Mucosa of descending colon (tissue), 3 donors: ENCODE measurements at regions not wholly inside any gene's neighbourhood (a gene's known extent, or its start where the extent isn't known, plus 50 kb on each side); places are given as distances from the start of the nearest gene placed in this dataset.

Experiments
- ATAC-seq: fragments of 200-7000 bp; cut with Tn5 transposase; one replicate; pipeline ENCODE4 v1.9.1; 2020; ENCODE audit warnings: mild to moderate bottlenecking, moderate library complexity
- DNase-seq, 3 donors: peaks; one replicate each; pipeline ENCODE4 v3.0.0-alpha.2; 2020
- H3K36me3 ChIP-seq: fragments of 200-600 bp; one replicate; pipeline ENCODE4 v1.8.0; 2021; ENCODE audit warnings: low read depth, mild to moderate bottlenecking
- H3K4me1 ChIP-seq: fragments of 200-600 bp; one replicate; pipeline ENCODE4 v1.8.0; 2021; ENCODE audit warnings: low read depth, mild to moderate bottlenecking
- H3K4me3 ChIP-seq: fragments of 200-600 bp; one replicate; pipeline ENCODE4 v1.8.0; 2021; ENCODE audit warnings: mild to moderate bottlenecking
- H3K9me3 ChIP-seq: fragments of 200-600 bp; one replicate; pipeline ENCODE4 v1.8.0; 2021; ENCODE audit warnings: mild to moderate bottlenecking
- CTCF ChIP-seq: fragments of 200-600 bp; IDR thresholded peaks from one replicate; pipeline ENCODE4 v1.8.0; 2022; ENCODE audit warnings: antibody characterized with exemption, mild to moderate bottlenecking
- intact Hi-C, 2 donors: fragments of 100-400 bp; cut with DNase I in 1 of 2; cut with micrococcal nuclease in 1 of 2; formaldehyde crosslinking; loops; one replicate each; pipeline versions ENCODE4 v1.11.0 to v1.11.1; 2022; cut with DNase I, micrococcal nuclease
- donor health status: DM: no; HTN: no; CAD: no; lungs with moderate emphysema.
- donor health status: DM: no; HTN: no; CAD: no.
- donor health status: DM: no; HTN: yes; CAD: no.

GRCh38 chr16:27152121-27152520 lies 51.2 kb upstream of the KDM8 start:
- no peak for ATAC-seq
- DNase-seq: no peak
- no peak for TF ChIP-seq CTCF
- H3K9me3 ChIP-seq: no peaks in the 10 kb centered on the region
- peaks cover 13% of the 10 kb centered on the region for H3K4me1 ChIP-seq
- intact Hi-C loops: loop anchor here in 1 of 2 donors (10.0 kb wide), 1 partner anchor 303 kb away; no protein-coding TSS in a partner anchor
- H3K4me3 ChIP-seq: no peak overlapping the region
- H3K36me3 ChIP-seq: no peaks in the 10 kb centered on the region

GRCh38 chr16:27152801-27153200 lies 50.5 kb upstream of the KDM8 start:
- ATAC-seq (no peak), DNase-seq (no peak)
- TF ChIP-seq CTCF: no peak
- Histone ChIP-seq H3K36me3 (no peaks in the 10 kb centered on the region), H3K4me3 (no peak overlapping the region), H3K4me1 (peaks cover 13% of the 10 kb centered on the region), H3K9me3 (no peaks in the 10 kb centered on the region)
- intact Hi-C loops: loop anchor here in 1 of 2 donors (10.0 kb wide), 1 partner anchor 302 kb away; no protein-coding TSS in a partner anchor
